HG03064 (cell line): ENCODE measurements at regions not wholly inside any gene's neighbourhood (a gene's known extent, or its start where the extent isn't known, plus 50 kb on each side); places are given as distances from the start of the nearest gene placed in this dataset.

Experiments
- ATAC-seq: cut with Tn5 transposase; IDR thresholded peaks from one replicate; pipeline ENCODE4 v1.9.1; 2021; ENCODE audit warnings: low read depth; ENCODE audit not compliant: unreplicated experiment

- ATAC-seq, result no peak
These were observed 176.0 kb upstream of the SLC24A5 start for GRCh38 chr15:47944637-47945288.

- no peak for ATAC-seq
These were observed 174.7 kb upstream of the SLC24A5 start for GRCh38 chr15:47945872-47946650.

GRCh38 chr15:47949815-47950214 lies 171.0 kb upstream of the SLC24A5 start:
- no peak for ATAC-seq

GRCh38 chr15:47950447-47950846 lies 170.3 kb upstream of the SLC24A5 start:
- no peak for ATAC-seq

- no peak for ATAC-seq
These were observed 169.0 kb upstream of the SLC24A5 start for GRCh38 chr15:47951781-47952180.

GRCh38 chr15:47954196-47954595 lies 166.6 kb upstream of the SLC24A5 start:
- no peak for ATAC-seq

GRCh38 chr15:47955021-47955420 lies 165.8 kb upstream of the SLC24A5 start:
- ATAC-seq, result no peak

GRCh38 chr15:47959617-47960413 lies 161.0 kb upstream of the SLC24A5 start:
- no peak for ATAC-seq

GRCh38 chr15:47961401-47962090 lies 159.2 kb upstream of the SLC24A5 start:
- peak; percentile 83 for ATAC-seq

- no peak for ATAC-seq
These were observed 157.5 kb upstream of the SLC24A5 start for GRCh38 chr15:47963265-47963664.

GRCh38 chr15:47964229-47964628 lies 156.6 kb upstream of the SLC24A5 start:
- no peak for ATAC-seq

- ATAC-seq, result no peak
These were observed 155.5 kb upstream of the SLC24A5 start for GRCh38 chr15:47965297-47965696.

- ATAC-seq, result no peak
These were observed 152.2 kb upstream of the SLC24A5 start for GRCh38 chr15:47968593-47968992.

GRCh38 chr15:47971637-47972036 lies 149.2 kb upstream of the SLC24A5 start:
- no peak for ATAC-seq

- ATAC-seq, result no peak
These were observed 148.1 kb upstream of the SLC24A5 start for GRCh38 chr15:47972738-47973137.

GRCh38 chr15:47974724-47975123 lies 146.1 kb upstream of the SLC24A5 start:
- ATAC-seq, result no peak

GRCh38 chr15:47975427-47975826 lies 145.4 kb upstream of the SLC24A5 start:
- no peak for ATAC-seq

- ATAC-seq, result no peak
These were observed 137.3 kb upstream of the SLC24A5 start for GRCh38 chr15:47983533-47983932.

GRCh38 chr15:47985568-47985967 lies 135.2 kb upstream of the SLC24A5 start:
- no peak for ATAC-seq

GRCh38 chr15:47987461-47987860 lies 133.3 kb upstream of the SLC24A5 start:
- ATAC-seq, result no peak
